ENCODE measurements at regions not wholly inside any gene's neighbourhood (a gene's known extent, or its start where the extent isn't known, plus 50 kb on each side); places are given as distances from the start of the nearest gene placed in this dataset.

DNA sequence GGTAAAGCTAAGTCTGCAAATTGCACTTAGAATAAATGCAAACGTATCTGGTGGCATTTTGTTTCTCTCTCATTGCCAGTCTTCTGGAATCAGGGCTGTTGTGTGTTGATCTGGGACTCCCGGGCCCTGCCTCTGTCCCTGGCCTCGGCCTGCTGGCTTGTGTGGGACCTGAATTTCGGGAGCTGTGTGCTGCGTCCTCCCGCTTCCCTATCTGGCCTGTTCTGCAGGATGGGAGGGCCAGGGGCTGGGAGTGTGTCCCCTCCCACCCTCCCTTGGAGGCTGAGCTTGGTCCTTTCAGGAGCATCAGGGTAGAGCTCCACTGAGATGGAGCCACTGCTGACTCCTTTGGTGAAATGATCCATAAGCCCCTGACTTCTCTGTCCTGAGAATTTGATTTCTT lies 118.5 kb downstream of the ACKR3 start:
- DNase-seq (ENCODE audit: low spot score) (no peak), ATAC-seq (no peak)

DNA sequence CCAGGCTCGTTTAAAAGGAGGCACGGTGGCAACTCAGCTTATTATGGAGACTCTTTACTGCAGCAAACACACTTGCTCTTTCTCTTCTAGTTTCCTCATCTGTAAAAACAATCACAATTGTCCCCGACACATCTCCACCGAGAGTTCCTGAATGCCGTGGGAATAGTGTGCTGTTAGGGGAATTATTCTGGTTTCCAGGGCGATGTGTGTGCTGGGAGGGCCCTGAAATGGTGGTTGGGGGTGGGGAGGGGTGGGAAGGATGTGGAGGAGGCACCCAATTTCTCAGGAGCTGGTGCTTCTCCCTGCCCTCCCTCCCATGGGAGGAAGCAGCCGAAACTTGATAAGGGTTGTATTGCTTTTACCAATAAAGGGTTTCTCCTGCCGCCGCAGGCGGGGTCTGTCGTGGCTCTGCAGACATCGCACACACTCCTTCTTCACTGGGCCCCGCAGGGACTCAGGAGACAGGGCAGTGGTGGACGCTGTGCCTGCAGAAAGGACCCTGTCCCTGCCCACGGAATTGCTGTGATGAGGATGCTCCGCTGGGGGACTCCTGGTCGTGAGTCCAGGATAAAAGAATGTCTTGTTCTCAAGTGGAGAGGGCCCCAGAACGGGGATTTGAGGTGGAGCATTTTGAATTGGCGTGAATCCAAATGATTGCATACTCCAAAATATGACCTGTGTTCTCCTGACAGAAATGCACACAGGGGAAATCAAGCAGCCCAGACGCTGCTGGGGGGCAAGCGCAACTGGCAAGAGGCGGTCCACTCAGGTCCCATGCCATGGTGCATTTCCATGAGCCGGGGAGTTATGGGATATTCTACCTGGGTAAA lies 119.2 kb downstream of the ACKR3 start:
- no peak for DNase-seq (ENCODE audit: low spot score)
- ATAC-seq: no peak

DNA sequence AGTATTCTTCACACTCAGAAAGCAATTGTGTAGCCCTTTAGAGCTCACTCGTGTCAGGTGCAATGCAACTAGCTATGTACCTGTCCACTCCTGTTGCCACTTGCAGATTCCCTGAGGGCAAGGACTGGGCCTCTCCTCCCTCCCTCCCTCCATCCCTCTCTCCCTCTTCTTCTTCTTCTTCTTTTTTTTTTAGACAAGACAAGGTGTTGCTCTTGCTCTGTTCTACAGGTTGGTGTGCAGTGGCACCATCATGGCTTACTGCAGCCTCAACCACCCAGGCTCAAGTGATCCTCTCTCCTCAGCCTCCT lies 119.7 kb downstream of the ACKR3 start:
- ATAC-seq: no peak

GRCh38 chr2:236689981-236690380 lies 120.4 kb downstream of the ACKR3 start:
- DNase-seq (ENCODE audit: low spot score): no peak
- no peak for ATAC-seq

More for the DNA sequence above, 119.7 kb downstream of the ACKR3 start:
- DNase-seq (ENCODE audit: low spot score): no peak

DNA sequence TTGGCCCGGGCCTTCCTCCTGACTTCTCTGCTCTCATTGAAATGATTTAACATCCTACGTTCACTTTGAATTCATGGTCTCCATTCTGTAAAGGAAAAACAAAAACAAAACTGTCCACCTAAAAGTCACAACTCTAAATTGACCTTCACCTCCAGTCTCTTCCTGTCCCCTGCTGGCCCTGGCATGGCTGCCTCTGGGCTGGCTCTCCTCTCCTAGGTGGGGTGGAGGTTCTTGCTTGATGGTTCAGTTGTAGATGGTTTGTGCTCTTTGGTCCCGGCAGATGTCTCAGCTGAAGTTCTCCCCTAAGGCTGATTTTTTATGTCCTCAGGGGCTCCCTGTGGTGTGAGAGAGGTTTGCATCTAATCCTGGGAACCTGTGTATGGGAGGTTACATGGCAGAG lies 121.1 kb downstream of the ACKR3 start:
- ATAC-seq (no peak), DNase-seq (ENCODE audit: low spot score) (no peak)

DNA sequence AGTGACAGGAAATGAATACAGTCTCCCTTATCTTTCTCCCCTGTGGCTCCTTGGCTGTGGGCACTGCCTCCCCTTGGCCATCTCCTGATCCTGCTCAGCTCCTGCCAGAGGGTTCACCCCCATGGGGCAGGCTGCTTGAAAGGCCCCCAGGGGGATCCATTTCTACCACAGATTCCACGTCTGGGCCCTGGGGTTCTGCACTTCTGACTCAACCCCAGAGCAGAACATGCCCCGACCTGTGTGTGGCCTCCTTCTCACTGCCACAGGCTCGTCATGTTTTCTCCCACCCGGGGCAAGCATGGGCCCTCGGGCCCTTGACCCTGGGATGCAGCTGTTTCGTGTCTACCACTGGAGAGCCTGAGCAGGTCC lies 122.2 kb downstream of the ACKR3 start:
- no peak for ATAC-seq
- DNase-seq (ENCODE audit: low spot score): no peak

DNA sequence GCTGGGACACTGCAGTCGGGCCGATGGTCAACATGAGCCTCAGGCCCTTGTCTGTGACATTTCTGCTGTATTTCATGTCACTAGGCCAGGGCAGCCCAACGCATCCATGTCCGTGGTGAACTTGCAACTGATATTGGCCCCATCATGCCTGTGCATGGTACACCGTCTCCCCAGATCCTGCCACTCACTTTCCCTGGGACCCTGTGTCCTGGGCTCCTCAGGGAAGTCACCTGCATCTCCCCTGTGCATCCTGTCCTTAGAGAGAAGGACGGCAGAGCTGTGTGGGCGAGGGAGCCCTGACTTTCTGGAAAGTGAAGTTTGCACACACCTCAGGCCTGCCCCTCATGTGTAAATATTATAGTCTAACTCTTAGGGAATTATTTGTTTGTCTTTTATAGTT lies 123.3 kb downstream of the ACKR3 start:
- ATAC-seq (no peak), DNase-seq (ENCODE audit: low spot score) (no peak)

DNA sequence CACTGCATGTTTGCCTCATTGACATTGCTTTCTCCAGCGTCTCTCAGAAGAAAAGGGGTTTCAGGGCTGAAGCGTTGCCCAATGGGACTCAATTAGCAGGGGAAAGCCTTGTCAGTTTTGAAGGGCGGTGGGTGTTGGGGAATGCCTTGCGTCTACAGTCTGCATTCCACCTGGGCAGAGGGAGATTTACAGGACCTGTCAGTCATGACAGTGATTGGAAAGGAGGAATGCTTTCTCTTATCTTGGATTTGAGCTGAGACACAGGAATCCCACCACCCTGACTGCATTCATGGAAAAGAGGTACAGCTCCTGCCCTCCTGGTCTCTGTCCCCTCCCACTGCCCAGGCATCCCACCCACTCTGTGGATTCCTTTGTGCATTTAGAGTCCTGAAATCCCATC lies 123.9 kb downstream of the ACKR3 start:
- ATAC-seq (no peak), DNase-seq (ENCODE audit: low spot score) (no peak)

GRCh38 chr2:236694146-236694888 lies 124.7 kb downstream of the ACKR3 start:
- DNase-seq (ENCODE audit: low spot score) (no peak), ATAC-seq (no peak)

- ATAC-seq (no peak), DNase-seq (ENCODE audit: low spot score) (no peak)
These were observed 127.2 kb downstream of the ACKR3 start for GRCh38 chr2:236696834-236697233.

DNA sequence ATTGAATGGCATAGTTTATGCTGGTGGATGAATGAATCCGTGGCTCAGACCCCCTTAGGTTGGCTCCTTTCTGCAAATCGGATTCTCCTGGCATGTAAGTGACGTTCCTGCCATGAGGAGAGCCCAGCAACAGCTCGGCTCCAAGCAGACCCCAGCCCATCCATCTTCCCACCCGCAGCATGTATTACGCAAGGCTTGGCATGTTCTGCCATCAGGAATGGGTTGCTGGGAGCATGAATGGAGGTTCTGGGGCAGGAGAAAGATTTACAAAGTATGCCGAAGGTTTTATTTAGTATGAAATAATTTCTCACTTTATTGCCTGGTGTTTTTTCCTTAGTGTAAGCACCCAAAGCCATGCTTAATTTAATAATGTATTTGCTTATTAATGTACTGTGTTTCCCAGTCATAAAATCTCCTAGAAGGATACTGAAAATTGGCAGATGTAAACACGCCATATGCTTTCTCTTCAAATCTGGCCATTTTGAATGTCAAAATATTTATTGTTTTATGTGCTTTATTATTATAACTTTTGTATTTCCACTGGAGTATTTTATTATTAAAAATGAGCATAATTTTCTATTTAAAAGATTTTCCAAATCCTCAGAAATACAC lies 128.5 kb downstream of the ACKR3 start:
- ATAC-seq: no peak

GRCh38 chr2:236700703-236701102 lies 131.1 kb downstream of the ACKR3 start:
- ATAC-seq: no peak
- no peak for DNase-seq (ENCODE audit: low spot score)

More for the DNA sequence above, 128.5 kb downstream of the ACKR3 start:
- no peak for DNase-seq (ENCODE audit: low spot score)

DNA sequence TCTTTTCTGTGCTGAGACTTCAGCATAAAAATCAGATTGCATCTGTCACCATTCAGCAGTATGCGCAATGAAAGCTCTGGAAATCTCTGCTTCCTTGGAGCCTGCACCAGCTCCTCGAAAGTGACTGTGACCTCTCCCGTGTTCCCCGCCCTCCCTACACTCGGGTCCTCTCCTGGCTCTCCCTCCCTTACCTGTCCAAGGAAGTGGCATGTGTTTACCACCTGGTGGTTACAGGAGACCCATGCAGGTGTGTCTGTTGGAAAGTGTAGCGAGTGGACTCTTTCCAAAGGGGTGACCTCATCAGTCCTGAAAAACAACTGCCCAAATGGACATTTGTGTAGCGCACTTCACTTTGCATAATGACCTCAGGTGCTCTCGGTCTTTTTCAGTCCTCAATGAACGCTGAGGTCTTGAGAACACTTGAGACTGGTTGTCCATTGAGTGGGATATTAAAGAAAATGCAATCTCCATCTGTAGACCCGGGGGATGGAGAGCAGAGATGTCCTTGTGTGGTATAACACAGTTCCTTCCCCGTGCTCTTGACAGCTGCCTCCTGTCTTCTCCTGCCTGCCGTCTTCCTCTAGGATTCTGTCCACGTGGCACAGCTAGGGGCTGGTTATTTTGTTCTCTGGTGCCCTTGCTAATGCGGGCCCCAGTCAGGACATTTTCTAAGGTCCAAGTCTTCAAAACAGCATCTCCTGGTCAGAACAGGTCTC lies 133.2 kb downstream of the ACKR3 start:
- DNase-seq (ENCODE audit: low spot score) (no peak), ATAC-seq (no peak)

DNA sequence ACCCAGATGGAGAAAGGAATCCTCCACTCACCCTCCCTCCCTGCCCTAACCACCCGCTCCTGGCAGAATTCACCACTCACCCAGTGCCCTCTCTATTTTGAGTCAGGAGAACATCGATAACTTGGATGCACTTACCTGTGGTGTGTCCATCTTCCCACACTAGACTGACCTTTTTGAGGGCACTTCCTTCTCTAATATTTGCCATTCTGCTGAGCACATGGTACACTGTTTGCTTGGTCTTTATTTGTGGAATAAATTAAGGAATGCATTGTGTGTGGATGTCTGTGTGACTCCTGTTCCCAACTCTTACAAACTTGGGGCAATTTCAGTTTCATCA lies 133.7 kb downstream of the ACKR3 start:
- DNase-seq (ENCODE audit: low spot score): peak; percentile 59
- peak; percentile 82 for ATAC-seq

DNA sequence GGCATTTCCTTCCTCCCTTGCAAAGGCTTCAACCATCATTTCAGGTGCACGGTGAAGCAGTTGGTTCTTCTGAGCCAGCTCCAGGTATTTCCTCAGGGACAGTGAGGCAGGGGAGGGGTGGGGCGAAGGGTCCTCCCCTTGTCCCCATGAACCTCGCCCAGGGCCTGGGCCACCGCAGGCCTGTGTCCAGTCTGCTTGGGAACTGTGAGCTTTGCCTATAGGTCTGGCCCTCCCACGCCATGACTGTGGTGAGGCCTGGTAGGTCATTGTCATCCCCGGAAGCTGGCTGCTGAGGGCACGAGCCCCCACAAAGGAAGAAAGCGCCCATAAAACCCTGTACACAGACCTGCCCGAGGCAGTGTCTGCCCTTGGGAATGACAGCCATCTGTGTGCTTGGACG lies 134.3 kb downstream of the ACKR3 start:
- no peak for ATAC-seq
- DNase-seq (ENCODE audit: low spot score): no peak

GRCh38 chr2:236704887-236705286 lies 135.3 kb downstream of the ACKR3 start:
- DNase-seq (ENCODE audit: low spot score): no peak
- ATAC-seq: no peak

- ATAC-seq (peak; percentile 24), DNase-seq (ENCODE audit: low spot score) (no peak)
These were observed 135.9 kb downstream of the ACKR3 start for GRCh38 chr2:236705295-236706105.

DNA sequence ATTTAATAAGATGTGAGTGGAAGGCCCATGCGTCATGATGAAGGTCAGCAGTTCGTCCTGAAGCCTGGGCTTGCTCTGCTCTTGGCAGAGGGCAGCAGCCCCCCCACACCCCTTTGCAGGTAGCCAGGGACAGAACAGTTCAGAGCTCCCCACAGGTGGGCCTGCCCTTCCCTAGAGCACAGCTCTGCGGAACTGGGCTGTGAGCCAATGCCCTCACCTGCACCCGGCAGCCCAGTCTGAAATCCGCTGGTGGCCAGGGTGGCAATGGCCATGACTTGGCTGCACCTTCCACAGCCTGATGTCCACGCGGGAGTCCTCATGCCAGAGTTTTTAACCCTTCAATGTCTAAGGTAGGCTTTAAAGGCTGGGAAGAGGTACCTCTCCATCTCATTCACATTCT lies 136.7 kb downstream of the ACKR3 start:
- ATAC-seq: peak; percentile 80
- DNase-seq (ENCODE audit: low spot score): peak; percentile 85

DNA sequence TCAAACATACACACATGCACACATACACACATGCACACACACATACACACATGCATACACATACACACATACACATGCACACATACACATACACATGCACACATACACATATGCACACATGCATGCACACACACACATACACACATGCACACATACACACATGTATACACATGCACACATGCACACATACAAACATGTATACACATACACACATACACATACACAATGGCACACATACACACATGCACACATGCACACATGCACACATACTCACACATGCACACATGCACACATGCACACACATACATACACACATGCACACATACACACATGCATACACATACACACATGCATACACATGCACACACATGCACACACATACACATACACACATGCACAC lies 137.2 kb downstream of the ACKR3 start:
- ATAC-seq (no peak), DNase-seq (ENCODE audit: low spot score) (no peak)

DNA sequence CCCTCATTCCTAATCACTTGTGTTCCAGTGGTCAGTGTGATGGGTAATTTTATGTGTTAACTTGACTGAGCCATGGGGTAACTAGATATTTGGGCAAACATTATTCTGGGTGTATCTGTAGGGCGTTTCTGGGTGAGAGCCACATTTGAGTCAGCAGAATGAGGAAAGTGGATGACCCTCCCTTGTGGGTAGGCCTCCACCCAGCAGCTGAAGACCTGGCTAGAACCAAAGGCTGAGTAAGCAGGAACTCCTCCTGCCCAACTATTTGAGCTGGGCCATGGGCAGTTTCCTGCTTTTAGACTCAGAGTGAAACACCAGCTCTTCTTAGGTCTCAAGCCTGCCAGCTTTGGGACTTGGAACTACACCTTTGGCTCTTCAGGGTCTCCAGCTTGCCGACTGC lies 141.8 kb downstream of the ACKR3 start:
- no peak for DNase-seq (ENCODE audit: low spot score)
- ATAC-seq: peak; percentile 28

DNA sequence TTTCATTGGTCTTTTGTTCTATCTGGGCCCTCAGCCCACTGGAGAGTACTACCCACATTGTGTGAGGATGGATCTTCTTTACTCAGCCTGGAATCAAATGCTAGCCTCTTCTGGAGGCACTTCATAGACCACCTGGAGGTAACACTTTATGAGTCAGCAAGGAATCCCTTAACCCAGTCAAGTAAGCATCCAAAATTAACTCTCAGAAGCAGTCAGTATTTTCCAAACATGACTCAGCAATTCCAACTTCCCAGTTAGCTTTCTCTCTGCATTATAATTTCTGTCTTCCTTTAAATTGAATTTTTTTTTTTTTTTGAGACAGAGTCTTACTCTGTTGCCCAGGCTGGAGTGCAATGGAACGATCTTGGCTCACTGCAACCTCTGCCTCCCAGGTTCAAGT lies 142.7 kb downstream of the ACKR3 start:
- ATAC-seq: no peak
- DNase-seq (ENCODE audit: low spot score): no peak

Data from left lobe of liver (tissue), 2 donors.